Heart right ventricle (tissue), 16 donors: ENCODE measurements at regions not wholly inside any gene's neighbourhood (a gene's known extent, or its start where the extent isn't known, plus 50 kb on each side); places are given as distances from the start of the nearest gene placed in this dataset.

Experiments used
- ATAC-seq, 8 donors: fragments of 200-7000 bp; cut with Tn5 transposase; one replicate each; pipeline ENCODE4 v1.9.1; 2020; ENCODE audit warnings: mild to moderate bottlenecking in 8 of 8, moderate library complexity in 8 of 8, moderate number of reproducible peaks in 1 of 8
- DNase-seq, 2 donors: peaks; one replicate each; pipeline ENCODE4 v3.0.0-alpha.2; 2020
- H3K27ac ChIP-seq, 10 donors: fragments of 200-600 bp; sonication (generic) in 2 of 10; one replicate each; pipeline versions ENCODE4 v1.5.0 to v1.8.0; 2020 to 2022; ENCODE audit warnings: mild to moderate bottlenecking in 3 of 10
- H3K27me3 ChIP-seq, 7 donors: fragments of 200-600 bp; one replicate each; pipeline ENCODE4 v1.8.0; 2021 to 2022; ENCODE audit warnings: mild to moderate bottlenecking in 2 of 7
- H3K36me3 ChIP-seq, 9 donors: fragments of 200-600 bp; sonication (generic) in 1 of 9; one replicate each; pipeline versions ENCODE4 v1.5.0 to v1.8.0; 2020 to 2022; ENCODE audit warnings: mild to moderate bottlenecking in 2 of 9
- H3K4me1 ChIP-seq, 9 donors: fragments of 200-600 bp; sonication (generic) in 1 of 9; one replicate each; pipeline versions ENCODE4 v1.5.0 to v1.8.0; 2020 to 2022; ENCODE audit warnings: mild to moderate bottlenecking in 4 of 9
- H3K4me3 ChIP-seq, 10 donors: fragments of 200-600 bp; sonication (generic) in 2 of 10; one replicate each; pipeline versions ENCODE4 v1.5.0 to v1.8.0; 2020 to 2022; ENCODE audit warnings: mild to moderate bottlenecking in 7 of 10, moderate library complexity in 2 of 10
- H3K9me3 ChIP-seq, 11 donors: fragments of 200-600 bp in 10 of 11; sonication (generic) in 2 of 11; one replicate each; pipeline versions ENCODE4 v1.5.0 to v1.8.0; 2013 to 2022; ENCODE audit warnings: mild to moderate bottlenecking in 2 of 11, control low read depth in 1 of 11, moderate library complexity in 1 of 11
- WGBS, 2 donors: extraction: QIAGEN DNeasy Blood & Tissue Kit; methylation state at CpG; one replicate each; pipeline ENCODE4 v1.1.7; 2013; ENCODE audit warnings: inconsistent platforms in 1 of 2; 5-methylcytosine and 5-hydroxymethylcytosine counted together
- intact Hi-C, 10 donors: fragments of 100-400 bp; cut with DNase I; formaldehyde crosslinking; loops; one replicate each; pipeline versions ENCODE4 v1.11.1 to v1.14.2; 2022
- TF ChIP-seq, protein P1 (sequence below), 9 donors: fragments of 200-600 bp; sonication (generic) in 2 of 9; IDR thresholded peaks; one replicate each; pipeline versions ENCODE4 v1.5.0 to v1.8.0; 2021 to 2022; ENCODE audit warnings: antibody characterized with exemption in 9 of 9, mild to moderate bottlenecking in 5 of 9, moderate library complexity in 1 of 9
- donor health status: Arrhythmogenic right ventricular cardiomyopathy.
- donor health status: ischemic (EF 13 %, LVEDD 7.1; RV severe dilation, severe dysfunction).
- donor health status: healthy with polysubstance abuse.
- donor health status: DM: no; HTN: yes; CAD: no.
- donor health status: DM: no; HTN: no; CAD: no.
- donor health status: ischemic (EF 25% LVEDD 6.9; RV normal size, moderate dysfunction).
- donor health status: ischemic (EF 25% LVEDD 5.7; RV mildly dilated, moderate dysfunction).
- donor health status: healthy.
- donor health status: DM: yes; HTN: yes; CAD: no.
- donor health status: Ischemic cardiomyopathy.
- donor health status: ischemic (EF 35%, LVEDD 5.7; RV mildly dilated, moderate dysfunction).
- donor health status: nonischemic (EF 11% LVEDD 7.7; RV severe dilation, severe dysfunction).
- donor health status: DM: yes; HTN: yes; CAD: no.
- donor health status: PGD.
- donor health status: ischemic (EF 29% LVEDD 5.4; RV normal size, mild dysfunction).
- donor health status: nonischemic (EF 23%, LVEDD 6.1; RV moderate dilation, normal function).

GRCh38 chr11:13857828-13858227 lies 104.7 kb upstream of the SPON1 start:
- no peak for ATAC-seq
- DNase-seq = no peak
- TF ChIP-seq, protein P1, sequence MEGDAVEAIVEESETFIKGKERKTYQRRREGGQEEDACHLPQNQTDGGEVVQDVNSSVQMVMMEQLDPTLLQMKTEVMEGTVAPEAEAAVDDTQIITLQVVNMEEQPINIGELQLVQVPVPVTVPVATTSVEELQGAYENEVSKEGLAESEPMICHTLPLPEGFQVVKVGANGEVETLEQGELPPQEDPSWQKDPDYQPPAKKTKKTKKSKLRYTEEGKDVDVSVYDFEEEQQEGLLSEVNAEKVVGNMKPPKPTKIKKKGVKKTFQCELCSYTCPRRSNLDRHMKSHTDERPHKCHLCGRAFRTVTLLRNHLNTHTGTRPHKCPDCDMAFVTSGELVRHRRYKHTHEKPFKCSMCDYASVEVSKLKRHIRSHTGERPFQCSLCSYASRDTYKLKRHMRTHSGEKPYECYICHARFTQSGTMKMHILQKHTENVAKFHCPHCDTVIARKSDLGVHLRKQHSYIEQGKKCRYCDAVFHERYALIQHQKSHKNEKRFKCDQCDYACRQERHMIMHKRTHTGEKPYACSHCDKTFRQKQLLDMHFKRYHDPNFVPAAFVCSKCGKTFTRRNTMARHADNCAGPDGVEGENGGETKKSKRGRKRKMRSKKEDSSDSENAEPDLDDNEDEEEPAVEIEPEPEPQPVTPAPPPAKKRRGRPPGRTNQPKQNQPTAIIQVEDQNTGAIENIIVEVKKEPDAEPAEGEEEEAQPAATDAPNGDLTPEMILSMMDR (IDR thresholded peaks at IDR 0.05) = no peak
- intact Hi-C loops = no loop called here
- Histone ChIP-seq H3K4me3 (no peak overlapping the region), H3K27me3 (peaks cover 0 to 14% (median 0%) of the 10 kb centered on the region in 7 donors), H3K9me3 (no peaks in the 10 kb centered on the region), H3K36me3 (no peaks in the 10 kb centered on the region), H3K27ac (no peak overlapping the region), H3K4me1 (no peaks in the 10 kb centered on the region)
- WGBS, 2 donors = 94% methylated on average over 3 of the region's 3 CpGs

DNA sequence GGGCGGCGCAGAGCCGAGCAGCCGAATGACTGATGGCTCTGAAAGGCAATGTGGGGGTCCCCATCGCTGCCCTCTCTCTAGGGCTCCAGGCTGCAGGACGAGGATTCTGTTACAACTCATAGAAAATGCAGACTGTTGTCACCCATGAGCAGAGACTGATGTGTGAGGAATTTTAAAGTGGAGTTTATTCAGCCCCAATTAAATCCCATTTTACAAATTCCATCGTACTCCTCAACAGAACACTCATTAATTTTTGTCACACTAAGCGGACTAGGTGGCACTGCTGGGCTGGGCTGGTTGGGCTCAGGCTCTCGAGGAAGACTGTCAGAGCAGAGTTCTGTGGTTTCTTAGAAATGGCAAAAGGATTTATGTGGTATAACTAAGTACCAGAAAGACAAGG lies 102.6 kb upstream of the SPON1 start:
- 60 to 69% methylated on average over 9 of the region's 9 CpGs for WGBS, 2 donors
- no peak overlapping the region for H3K4me3 ChIP-seq
- no peaks in the 10 kb centered on the region for H3K9me3 ChIP-seq
- no peaks in the 10 kb centered on the region for H3K36me3 ChIP-seq
- TF ChIP-seq, protein P1 (IDR thresholded peaks at IDR 0.05) = no peak
- ATAC-seq (no peak), DNase-seq (no peak)
- peaks cover 0 to 14% (median 0%) of the 10 kb centered on the region in 7 donors for H3K27me3 ChIP-seq
- intact Hi-C loops = no loop called here
- no peaks in the 10 kb centered on the region for H3K4me1 ChIP-seq
- no peak overlapping the region for H3K27ac ChIP-seq

- Histone ChIP-seq H3K27me3 (peaks cover 0 to 6% (median 0%) of the 10 kb centered on the region in 7 donors), H3K9me3 (no peaks in the 10 kb centered on the region), H3K4me1 (no peaks in the 10 kb centered on the region), H3K36me3 (no peaks in the 10 kb centered on the region), H3K27ac (no peak overlapping the region), H3K4me3 (no peak overlapping the region)
- intact Hi-C loops = no loop called here
- 73 to 75% methylated on average over 3 of the region's 3 CpGs for WGBS, 2 donors
- DNase-seq = no peak
- TF ChIP-seq, protein P1 (IDR thresholded peaks at IDR 0.05) = no peak
- ATAC-seq = no peak
These were observed 101.1 kb upstream of the SPON1 start for GRCh38 chr11:13861411-13861810.

DNA sequence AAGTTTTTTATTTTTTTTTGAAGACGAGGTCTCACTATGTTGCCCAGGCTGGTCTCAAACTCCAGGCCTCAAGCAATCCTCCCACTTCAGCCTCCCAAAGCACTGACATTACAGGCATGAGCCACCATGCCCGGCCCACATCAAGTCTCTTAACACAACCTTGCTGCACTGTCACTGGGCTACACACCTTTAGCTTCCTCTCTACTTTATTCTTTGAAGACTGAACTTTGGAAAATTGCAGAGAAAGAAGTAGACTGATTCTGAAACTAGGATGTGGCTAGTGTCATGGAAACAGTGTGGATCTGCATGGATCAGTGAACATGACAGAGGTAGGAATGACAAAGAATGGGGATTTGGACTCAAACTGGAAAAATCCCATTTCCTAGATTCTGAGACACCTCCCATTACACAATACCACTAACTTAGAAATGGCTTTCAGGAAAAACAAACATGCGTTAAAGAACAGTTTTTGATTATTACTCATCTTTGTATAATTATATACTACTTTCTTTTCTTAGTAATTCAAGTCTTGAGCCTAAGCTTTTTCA lies 99.6 kb upstream of the SPON1 start:
- WGBS, 2 donors = 87 to 89% methylated on average over 3 of the region's 3 CpGs
- TF ChIP-seq, protein P1 (IDR thresholded peaks at IDR 0.05) = no peak

More for the DNA sequence above, 99.6 kb upstream of the SPON1 start:
- Histone ChIP-seq H3K4me1 (no peaks in the 10 kb centered on the region), H3K9me3 (no peaks in the 10 kb centered on the region), H3K27ac (no peak overlapping the region), H3K36me3 (no peaks in the 10 kb centered on the region), H3K4me3 (no peak overlapping the region), H3K27me3 (no peaks in the 10 kb centered on the region)
- ATAC-seq = no peak
- intact Hi-C loops = no loop called here
- no peak for DNase-seq
